ENCODE measurements at regions not wholly inside any gene's neighbourhood (a gene's known extent, or its start where the extent isn't known, plus 50 kb on each side); places are given as distances from the start of the nearest gene placed in this dataset.

DNA sequence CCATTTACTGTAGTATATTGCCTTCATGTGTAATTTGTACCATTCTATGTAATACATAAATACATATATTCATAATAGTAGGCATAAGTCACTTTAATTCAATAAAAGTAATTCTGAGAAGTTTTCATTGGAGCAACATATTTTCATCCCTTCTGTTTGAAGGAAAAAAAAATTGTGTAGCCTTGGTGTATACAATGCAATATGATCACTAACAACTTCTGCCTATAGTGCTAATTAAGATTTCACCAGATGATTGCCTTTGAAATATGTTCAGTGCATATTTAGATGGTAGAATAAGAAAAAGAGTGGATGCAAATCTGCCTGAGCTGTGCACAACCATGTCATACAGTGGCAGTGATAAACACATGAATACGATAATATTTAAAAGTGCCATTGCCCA lies 996.8 kb downstream of the EFNA5 start:
- TF ChIP-seq, protein P1, sequence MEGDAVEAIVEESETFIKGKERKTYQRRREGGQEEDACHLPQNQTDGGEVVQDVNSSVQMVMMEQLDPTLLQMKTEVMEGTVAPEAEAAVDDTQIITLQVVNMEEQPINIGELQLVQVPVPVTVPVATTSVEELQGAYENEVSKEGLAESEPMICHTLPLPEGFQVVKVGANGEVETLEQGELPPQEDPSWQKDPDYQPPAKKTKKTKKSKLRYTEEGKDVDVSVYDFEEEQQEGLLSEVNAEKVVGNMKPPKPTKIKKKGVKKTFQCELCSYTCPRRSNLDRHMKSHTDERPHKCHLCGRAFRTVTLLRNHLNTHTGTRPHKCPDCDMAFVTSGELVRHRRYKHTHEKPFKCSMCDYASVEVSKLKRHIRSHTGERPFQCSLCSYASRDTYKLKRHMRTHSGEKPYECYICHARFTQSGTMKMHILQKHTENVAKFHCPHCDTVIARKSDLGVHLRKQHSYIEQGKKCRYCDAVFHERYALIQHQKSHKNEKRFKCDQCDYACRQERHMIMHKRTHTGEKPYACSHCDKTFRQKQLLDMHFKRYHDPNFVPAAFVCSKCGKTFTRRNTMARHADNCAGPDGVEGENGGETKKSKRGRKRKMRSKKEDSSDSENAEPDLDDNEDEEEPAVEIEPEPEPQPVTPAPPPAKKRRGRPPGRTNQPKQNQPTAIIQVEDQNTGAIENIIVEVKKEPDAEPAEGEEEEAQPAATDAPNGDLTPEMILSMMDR (conservative IDR thresholded peaks at IDR 0.05; ENCODE audit: low read depth, low read length) = no peak
- TF ChIP-seq MXI1 (IDR thresholded peaks at IDR 0.05; ENCODE audit: borderline replicate concordance, low read depth, low read length) (no peak), POLR2A (IDR thresholded peaks at IDR 0.05; ENCODE audit: low read depth, low read length) (no peak), NFE2L2 (IDR thresholded peaks at IDR 0.05; ENCODE audit: low read depth, low read length) (no peak), MAFK (IDR thresholded peaks at IDR 0.05; ENCODE audit: low read depth, low read length) (no peak), FOS (IDR thresholded peaks at IDR 0.05; ENCODE audit: low read depth, low read length) (no peak), CHD1 (IDR thresholded peaks at IDR 0.05; ENCODE audit: low read depth, low read length) (no peak), RAD21 (IDR thresholded peaks at IDR 0.05; ENCODE audit: low read length) (no peak), CEBPB (IDR thresholded peaks at IDR 0.05; ENCODE audit: low read depth, low read length) (no peak)
- TF ChIP-seq, protein P2, sequence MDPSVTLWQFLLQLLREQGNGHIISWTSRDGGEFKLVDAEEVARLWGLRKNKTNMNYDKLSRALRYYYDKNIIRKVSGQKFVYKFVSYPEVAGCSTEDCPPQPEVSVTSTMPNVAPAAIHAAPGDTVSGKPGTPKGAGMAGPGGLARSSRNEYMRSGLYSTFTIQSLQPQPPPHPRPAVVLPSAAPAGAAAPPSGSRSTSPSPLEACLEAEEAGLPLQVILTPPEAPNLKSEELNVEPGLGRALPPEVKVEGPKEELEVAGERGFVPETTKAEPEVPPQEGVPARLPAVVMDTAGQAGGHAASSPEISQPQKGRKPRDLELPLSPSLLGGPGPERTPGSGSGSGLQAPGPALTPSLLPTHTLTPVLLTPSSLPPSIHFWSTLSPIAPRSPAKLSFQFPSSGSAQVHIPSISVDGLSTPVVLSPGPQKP (IDR thresholded peaks at IDR 0.05; ENCODE audit: borderline replicate concordance, low read depth, low read length) = no peak
- TF ChIP-seq, protein P3, sequence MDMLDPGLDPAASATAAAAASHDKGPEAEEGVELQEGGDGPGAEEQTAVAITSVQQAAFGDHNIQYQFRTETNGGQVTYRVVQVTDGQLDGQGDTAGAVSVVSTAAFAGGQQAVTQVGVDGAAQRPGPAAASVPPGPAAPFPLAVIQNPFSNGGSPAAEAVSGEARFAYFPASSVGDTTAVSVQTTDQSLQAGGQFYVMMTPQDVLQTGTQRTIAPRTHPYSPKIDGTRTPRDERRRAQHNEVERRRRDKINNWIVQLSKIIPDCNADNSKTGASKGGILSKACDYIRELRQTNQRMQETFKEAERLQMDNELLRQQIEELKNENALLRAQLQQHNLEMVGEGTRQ (IDR thresholded peaks at IDR 0.05; ENCODE audit: low read depth, low read length) = no peak

Data from IMR-90 (cell line).